ENCODE measurements at regions not wholly inside any gene's neighbourhood (a gene's known extent, or its start where the extent isn't known, plus 50 kb on each side); places are given as distances from the start of the nearest gene placed in this dataset.

GRCh38 chr4:13900780-13901179 lies 273.3 kb upstream of the BOD1L1 start:
- TF ChIP-seq, protein P1, sequence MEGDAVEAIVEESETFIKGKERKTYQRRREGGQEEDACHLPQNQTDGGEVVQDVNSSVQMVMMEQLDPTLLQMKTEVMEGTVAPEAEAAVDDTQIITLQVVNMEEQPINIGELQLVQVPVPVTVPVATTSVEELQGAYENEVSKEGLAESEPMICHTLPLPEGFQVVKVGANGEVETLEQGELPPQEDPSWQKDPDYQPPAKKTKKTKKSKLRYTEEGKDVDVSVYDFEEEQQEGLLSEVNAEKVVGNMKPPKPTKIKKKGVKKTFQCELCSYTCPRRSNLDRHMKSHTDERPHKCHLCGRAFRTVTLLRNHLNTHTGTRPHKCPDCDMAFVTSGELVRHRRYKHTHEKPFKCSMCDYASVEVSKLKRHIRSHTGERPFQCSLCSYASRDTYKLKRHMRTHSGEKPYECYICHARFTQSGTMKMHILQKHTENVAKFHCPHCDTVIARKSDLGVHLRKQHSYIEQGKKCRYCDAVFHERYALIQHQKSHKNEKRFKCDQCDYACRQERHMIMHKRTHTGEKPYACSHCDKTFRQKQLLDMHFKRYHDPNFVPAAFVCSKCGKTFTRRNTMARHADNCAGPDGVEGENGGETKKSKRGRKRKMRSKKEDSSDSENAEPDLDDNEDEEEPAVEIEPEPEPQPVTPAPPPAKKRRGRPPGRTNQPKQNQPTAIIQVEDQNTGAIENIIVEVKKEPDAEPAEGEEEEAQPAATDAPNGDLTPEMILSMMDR (IDR thresholded peaks at IDR 0.05), result no peak
- WGBS (ENCODE audit: insufficient coverage), result 99% methylated on average over 4 of the region's 4 CpGs
- DNase-seq (no peak), ATAC-seq (no peak)
- H3K36me3 Mint-ChIP-seq, result no peaks in the 10 kb centered on the region
- no peaks in the 10 kb centered on the region for H3K36me3 ChIP-seq (ENCODE audit: control insufficient read depth, insufficient read depth, low read length)
- no peaks in the 10 kb centered on the region for H3K27me3 ChIP-seq (ENCODE audit: control insufficient read depth, insufficient read depth, low read length)
- peaks cover 0 to 2% of the 10 kb centered on the region in 2 donors for H3K9me3 Mint-ChIP-seq
- no peak overlapping the region for H3K27ac ChIP-seq (ENCODE audit: low read length)
- no peaks in the 10 kb centered on the region for H3K27me3 Mint-ChIP-seq (ENCODE audit: low read depth in 2 of 2)
- intact Hi-C loops (cut with micrococcal nuclease), result no loop called here
- H3K4me3 ChIP-seq (ENCODE audit: low read length), result no peak overlapping the region
- H3K4me1 ChIP-seq (ENCODE audit: control insufficient read depth, insufficient read depth, low read length), result no peaks in the 10 kb centered on the region
- H3K4me3 Mint-ChIP-seq, result no peak overlapping the region
- H3K9me3 ChIP-seq (ENCODE audit: control insufficient read depth, insufficient read depth, low read length), result no peaks in the 10 kb centered on the region
- H3K27ac Mint-ChIP-seq, result no peak overlapping the region
- H3K4me1 Mint-ChIP-seq, result no peaks in the 10 kb centered on the region

- no peaks in the 10 kb centered on the region for H3K27me3 ChIP-seq (ENCODE audit: control insufficient read depth, insufficient read depth, low read length)
- ATAC-seq (no peak), DNase-seq (no peak)
- H3K4me1 ChIP-seq (ENCODE audit: control insufficient read depth, insufficient read depth, low read length), result no peaks in the 10 kb centered on the region
- no peaks in the 10 kb centered on the region for H3K9me3 ChIP-seq (ENCODE audit: control insufficient read depth, insufficient read depth, low read length)
- no peak overlapping the region for H3K4me3 ChIP-seq (ENCODE audit: low read length)
- Mint-ChIP-seq H3K9me3 (peaks cover 0 to 2% of the 10 kb centered on the region in 2 donors), H3K27me3 (ENCODE audit: low read depth in 2 of 2) (no peaks in the 10 kb centered on the region), H3K36me3 (no peaks in the 10 kb centered on the region), H3K4me1 (no peaks in the 10 kb centered on the region), H3K4me3 (no peak overlapping the region), H3K27ac (no peak overlapping the region)
- TF ChIP-seq, protein P1 (IDR thresholded peaks at IDR 0.05), result no peak
- H3K27ac ChIP-seq (ENCODE audit: low read length), result no peak overlapping the region
- 95% methylated on average over 1 of the region's 1 CpG for WGBS (ENCODE audit: insufficient coverage)
- no peaks in the 10 kb centered on the region for H3K36me3 ChIP-seq (ENCODE audit: control insufficient read depth, insufficient read depth, low read length)
- intact Hi-C loops (cut with micrococcal nuclease), result no loop called here
Observed at GRCh38 chr4:13902146-13902545, 274.6 kb upstream of the BOD1L1 start.

DNA sequence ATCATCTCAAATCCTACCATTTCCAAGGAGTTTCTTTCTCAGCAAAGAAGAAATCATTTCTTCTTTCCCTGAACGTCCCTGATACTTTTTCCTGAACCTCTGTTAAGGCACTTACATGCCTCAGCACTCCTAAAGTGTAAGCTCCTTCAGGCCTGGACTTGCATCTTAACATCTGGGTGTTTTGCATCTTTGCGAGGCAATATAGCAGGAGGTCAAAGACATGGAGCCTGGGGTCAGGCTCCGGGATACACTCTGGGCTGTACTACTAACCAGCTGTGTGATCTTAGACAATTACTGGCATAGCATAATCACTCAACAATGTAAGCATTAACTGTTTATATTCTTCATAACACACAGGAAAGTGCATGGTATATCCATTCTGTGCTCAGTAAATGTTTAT lies 275.5 kb upstream of the BOD1L1 start:
- Mint-ChIP-seq H3K36me3 (no peaks in the 10 kb centered on the region), H3K9me3 (peaks cover 0 to under 1% of the 10 kb centered on the region in 2 donors), H3K27me3 (ENCODE audit: low read depth in 2 of 2) (no peaks in the 10 kb centered on the region), H3K4me1 (no peaks in the 10 kb centered on the region), H3K4me3 (no peak overlapping the region), H3K27ac (no peak overlapping the region)
- ATAC-seq (no peak), DNase-seq (no peak)
- TF ChIP-seq, protein P1 (IDR thresholded peaks at IDR 0.05), result no peak
- Histone ChIP-seq H3K27me3 (ENCODE audit: control insufficient read depth, insufficient read depth, low read length) (no peaks in the 10 kb centered on the region), H3K4me3 (ENCODE audit: low read length) (no peak overlapping the region), H3K27ac (ENCODE audit: low read length) (no peak overlapping the region), H3K9me3 (ENCODE audit: control insufficient read depth, insufficient read depth, low read length) (no peaks in the 10 kb centered on the region), H3K36me3 (ENCODE audit: control insufficient read depth, insufficient read depth, low read length) (no peaks in the 10 kb centered on the region), H3K4me1 (ENCODE audit: control insufficient read depth, insufficient read depth, low read length) (no peaks in the 10 kb centered on the region)
- 82% methylated on average over 3 of the region's 3 CpGs for WGBS (ENCODE audit: insufficient coverage)
- intact Hi-C loops (cut with micrococcal nuclease), result no loop called here

DNA sequence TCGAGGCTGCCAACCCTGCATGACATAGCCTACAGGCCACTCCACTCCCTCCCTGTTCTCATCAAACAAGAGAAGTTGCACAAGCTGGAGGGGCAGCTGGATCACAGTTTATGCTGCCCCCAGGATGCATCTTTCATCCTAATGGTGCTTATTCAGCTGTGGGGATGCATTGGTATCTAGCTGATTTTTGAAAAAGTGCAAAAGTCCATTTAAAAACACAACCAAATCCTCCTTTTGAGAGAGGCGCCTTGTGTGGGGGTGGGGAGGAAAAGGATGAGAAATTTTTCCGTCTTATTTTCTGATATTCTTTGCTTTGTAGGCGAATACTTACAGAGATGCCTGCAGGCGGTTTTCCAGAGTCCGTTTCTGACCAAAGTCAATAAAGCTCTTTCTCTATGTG lies 276.4 kb upstream of the BOD1L1 start:
- DNase-seq (no peak), ATAC-seq (no peak)
- Mint-ChIP-seq H3K4me1 (no peaks in the 10 kb centered on the region), H3K36me3 (no peaks in the 10 kb centered on the region), H3K27me3 (ENCODE audit: low read depth in 2 of 2) (no peaks in the 10 kb centered on the region), H3K4me3 (no peak overlapping the region), H3K27ac (no peak overlapping the region), H3K9me3 (no peaks in the 10 kb centered on the region)
- H3K27ac ChIP-seq (ENCODE audit: low read length), result no peak overlapping the region
- WGBS (ENCODE audit: insufficient coverage), result 83% methylated on average over 6 of the region's 6 CpGs
- H3K9me3 ChIP-seq (ENCODE audit: control insufficient read depth, insufficient read depth, low read length), result no peaks in the 10 kb centered on the region
- no peak overlapping the region for H3K4me3 ChIP-seq (ENCODE audit: low read length)
- H3K27me3 ChIP-seq (ENCODE audit: control insufficient read depth, insufficient read depth, low read length), result no peaks in the 10 kb centered on the region
- intact Hi-C loops (cut with micrococcal nuclease), result no loop called here
- H3K4me1 ChIP-seq (ENCODE audit: control insufficient read depth, insufficient read depth, low read length), result no peaks in the 10 kb centered on the region
- no peaks in the 10 kb centered on the region for H3K36me3 ChIP-seq (ENCODE audit: control insufficient read depth, insufficient read depth, low read length)
- TF ChIP-seq, protein P1 (IDR thresholded peaks at IDR 0.05), result no peak

All from natural killer cell (primary cell).